ENCODE measurements at regions not wholly inside any gene's neighbourhood (a gene's known extent, or its start where the extent isn't known, plus 50 kb on each side); places are given as distances from the start of the nearest gene placed in this dataset.

GRCh38 chr3:111244760-111245159 is 173.1 kb downstream of the NECTIN3 start:
- Mint-ChIP-seq H3K9me3 (peaks cover 6% of the 10 kb centered on the region), H3K27ac (no peak overlapping the region), H3K4me1 (no peaks in the 10 kb centered on the region), H3K27me3 (no peaks in the 10 kb centered on the region), H3K4me3 (no peak overlapping the region), H3K36me3 (ENCODE audit: low read depth) (no peaks in the 10 kb centered on the region)
- ChIA-PET POLR2A (no interaction called here), CTCF (no interaction called here)
- intact Hi-C loops (cut with micrococcal nuclease), result no loop called here
- no peak for ATAC-seq (ENCODE audit: low read depth)
- no peak for DNase-seq
- TF ChIP-seq, protein P1, sequence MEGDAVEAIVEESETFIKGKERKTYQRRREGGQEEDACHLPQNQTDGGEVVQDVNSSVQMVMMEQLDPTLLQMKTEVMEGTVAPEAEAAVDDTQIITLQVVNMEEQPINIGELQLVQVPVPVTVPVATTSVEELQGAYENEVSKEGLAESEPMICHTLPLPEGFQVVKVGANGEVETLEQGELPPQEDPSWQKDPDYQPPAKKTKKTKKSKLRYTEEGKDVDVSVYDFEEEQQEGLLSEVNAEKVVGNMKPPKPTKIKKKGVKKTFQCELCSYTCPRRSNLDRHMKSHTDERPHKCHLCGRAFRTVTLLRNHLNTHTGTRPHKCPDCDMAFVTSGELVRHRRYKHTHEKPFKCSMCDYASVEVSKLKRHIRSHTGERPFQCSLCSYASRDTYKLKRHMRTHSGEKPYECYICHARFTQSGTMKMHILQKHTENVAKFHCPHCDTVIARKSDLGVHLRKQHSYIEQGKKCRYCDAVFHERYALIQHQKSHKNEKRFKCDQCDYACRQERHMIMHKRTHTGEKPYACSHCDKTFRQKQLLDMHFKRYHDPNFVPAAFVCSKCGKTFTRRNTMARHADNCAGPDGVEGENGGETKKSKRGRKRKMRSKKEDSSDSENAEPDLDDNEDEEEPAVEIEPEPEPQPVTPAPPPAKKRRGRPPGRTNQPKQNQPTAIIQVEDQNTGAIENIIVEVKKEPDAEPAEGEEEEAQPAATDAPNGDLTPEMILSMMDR (IDR thresholded peaks at IDR 0.05), result no peak

DNA sequence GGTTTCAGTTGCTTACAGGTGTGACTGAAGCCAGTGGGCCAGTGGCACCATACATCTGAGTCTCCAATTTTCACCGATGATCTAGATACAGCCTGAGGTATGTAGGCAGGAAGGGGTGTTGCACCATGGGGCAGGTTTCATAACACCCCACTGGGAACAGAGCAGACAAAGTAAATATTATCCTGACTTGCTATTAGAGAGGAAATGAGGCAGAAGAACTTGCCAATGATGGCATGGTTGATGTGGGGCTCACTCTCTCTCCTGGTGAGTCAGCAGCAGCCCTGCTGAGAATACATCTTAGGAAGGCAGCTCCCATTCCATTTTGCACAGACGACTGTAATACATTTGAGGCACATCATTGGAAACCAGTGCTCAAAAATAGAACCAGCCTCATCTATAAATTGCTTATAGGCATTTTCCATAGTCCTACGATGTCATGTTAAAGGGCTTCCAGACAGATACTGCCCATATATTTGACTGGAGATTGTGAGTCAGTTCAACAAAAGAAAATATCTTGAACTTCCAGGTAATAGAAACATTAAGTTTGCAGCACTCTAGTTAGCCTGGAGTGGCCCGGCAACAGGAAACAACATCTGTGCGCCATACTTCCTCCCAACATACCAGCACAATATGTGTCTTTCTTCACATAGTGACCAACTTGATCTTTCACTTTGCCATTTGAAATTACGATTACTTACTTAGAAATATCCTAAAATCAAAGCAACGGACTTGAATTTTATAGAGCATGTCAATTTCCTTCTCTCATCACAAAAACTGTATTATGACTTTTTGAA is 175.5 kb downstream of the NECTIN3 start:
- no peak for DNase-seq
- Mint-ChIP-seq H3K27me3 (peaks cover 2% of the 10 kb centered on the region), H3K4me3 (no peak overlapping the region), H3K9me3 (peaks cover 3% of the 10 kb centered on the region), H3K27ac (no peak overlapping the region), H3K4me1 (no peaks in the 10 kb centered on the region), H3K36me3 (ENCODE audit: low read depth) (no peaks in the 10 kb centered on the region)
- TF ChIP-seq, protein P1 (IDR thresholded peaks at IDR 0.05), result no peak
- intact Hi-C loops (cut with micrococcal nuclease), result no loop called here
- ChIA-PET POLR2A (no interaction called here), CTCF (no interaction called here)
- ATAC-seq (ENCODE audit: low read depth), result no peak

- intact Hi-C loops (cut with micrococcal nuclease), result no loop called here
- Mint-ChIP-seq H3K27me3 (peaks cover 2% of the 10 kb centered on the region), H3K4me1 (peaks cover 6% of the 10 kb centered on the region), H3K27ac (no peak overlapping the region), H3K4me3 (no peak overlapping the region), H3K9me3 (peaks cover 3% of the 10 kb centered on the region), H3K36me3 (ENCODE audit: low read depth) (no peaks in the 10 kb centered on the region)
- ChIA-PET POLR2A (no interaction called here), CTCF (no interaction called here)
- TF ChIP-seq, protein P1 (IDR thresholded peaks at IDR 0.05), result no peak
- ATAC-seq (ENCODE audit: low read depth) (no peak), DNase-seq (no peak)
Observed at GRCh38 chr3:111248406-111248805, 176.8 kb downstream of the NECTIN3 start.

GRCh38 chr3:111249421-111249820 is 177.8 kb downstream of the NECTIN3 start:
- H3K4me3 Mint-ChIP-seq, result no peak overlapping the region
- POLR2A ChIA-PET, result no interaction called here

GRCh38 chr3:111252779-111253178 is 181.2 kb downstream of the NECTIN3 start:
- CTCF ChIA-PET, result no interaction called here
- ATAC-seq (ENCODE audit: low read depth) (no peak), DNase-seq (no peak)
- TF ChIP-seq, protein P1 (IDR thresholded peaks at IDR 0.05), result no peak
- H3K27ac Mint-ChIP-seq, result no peak overlapping the region
- H3K4me3 Mint-ChIP-seq, result no peak overlapping the region
- no peaks in the 10 kb centered on the region for H3K9me3 Mint-ChIP-seq
- intact Hi-C loops (cut with micrococcal nuclease), result no loop called here
- POLR2A ChIA-PET, result no interaction called here
- peaks cover 3% of the 10 kb centered on the region for H3K27me3 Mint-ChIP-seq
- peaks cover 6% of the 10 kb centered on the region for H3K4me1 Mint-ChIP-seq
- no peaks in the 10 kb centered on the region for H3K36me3 Mint-ChIP-seq (ENCODE audit: low read depth)

More at GRCh38 chr3:111249421-111249820, 177.8 kb downstream of the NECTIN3 start:
- CTCF ChIA-PET, result no interaction called here
- Mint-ChIP-seq H3K27ac (no peak overlapping the region), H3K36me3 (ENCODE audit: low read depth) (no peaks in the 10 kb centered on the region), H3K27me3 (peaks cover 2% of the 10 kb centered on the region), H3K9me3 (no peaks in the 10 kb centered on the region), H3K4me1 (peaks cover 6% of the 10 kb centered on the region)
- ATAC-seq (ENCODE audit: low read depth) (no peak), DNase-seq (no peak)
- TF ChIP-seq, protein P1 (IDR thresholded peaks at IDR 0.05), result no peak
- intact Hi-C loops (cut with micrococcal nuclease), result no loop called here

All from activated B cell treated with CpG ODN at 0.5 μM for 24 hours (primary cell).